CD4-positive, alpha-beta T cell treated with Interleukin-21 for 1 hour (primary cell): ENCODE measurements at regions not wholly inside any gene's neighbourhood (a gene's known extent, or its start where the extent isn't known, plus 50 kb on each side); places are given as distances from the start of the nearest gene placed in this dataset.

Experiments
- DNase-seq: peaks from one replicate; pipeline ENCODE4 v3.0.0-alpha.2; 2020

GRCh38 chr16:64823481-64824075 is 298.3 kb downstream of the CDH11 start:
- DNase-seq = no peak

GRCh38 chr16:64809876-64810629 is 311.8 kb downstream of the CDH11 start:
- DNase-seq = no peak

GRCh38 chr16:64808474-64808873 is 313.4 kb downstream of the CDH11 start:
- DNase-seq = no peak

- no peak for DNase-seq
Observed at GRCh38 chr16:64791756-64792155, 330.1 kb downstream of the CDH11 start.

GRCh38 chr16:64784635-64785034 is 337.2 kb downstream of the CDH11 start:
- no peak for DNase-seq

GRCh38 chr16:64782484-64782883 is 339.4 kb downstream of the CDH11 start:
- DNase-seq = no peak

- DNase-seq = no peak
Observed at GRCh38 chr16:64780445-64780844, 341.4 kb downstream of the CDH11 start.

GRCh38 chr16:64778777-64779176 is 343.1 kb downstream of the CDH11 start:
- DNase-seq = no peak

- DNase-seq = no peak
Observed at GRCh38 chr16:64773638-64774037, 348.2 kb downstream of the CDH11 start.

GRCh38 chr16:64773184-64773583 is 348.7 kb downstream of the CDH11 start:
- DNase-seq = no peak

GRCh38 chr16:64771273-64771672 is 350.6 kb downstream of the CDH11 start:
- no peak for DNase-seq

GRCh38 chr16:64762211-64762610 is 359.7 kb downstream of the CDH11 start:
- no peak for DNase-seq

- DNase-seq = no peak
Observed at GRCh38 chr16:64754279-64754678, 367.6 kb downstream of the CDH11 start.

GRCh38 chr16:64751906-64752305 is 370.0 kb downstream of the CDH11 start:
- no peak for DNase-seq

GRCh38 chr16:64749346-64749745 is 372.5 kb downstream of the CDH11 start:
- no peak for DNase-seq

GRCh38 chr16:64745258-64745930 is 376.5 kb downstream of the CDH11 start:
- no peak for DNase-seq

- DNase-seq = no peak
Observed at GRCh38 chr16:64742455-64743223, 379.2 kb downstream of the CDH11 start.

GRCh38 chr16:64740261-64740660 is 381.6 kb downstream of the CDH11 start:
- DNase-seq = no peak

GRCh38 chr16:64738321-64738960 is 383.4 kb downstream of the CDH11 start:
- no peak for DNase-seq

GRCh38 chr16:64736857-64737256 is 385.0 kb downstream of the CDH11 start:
- no peak for DNase-seq

GRCh38 chr16:64731891-64732290 is 390.0 kb downstream of the CDH11 start:
- no peak for DNase-seq

GRCh38 chr16:64730261-64730660 is 391.6 kb downstream of the CDH11 start:
- no peak for DNase-seq

GRCh38 chr16:64724339-64724738 is 397.5 kb downstream of the CDH11 start:
- no peak for DNase-seq
